ENCODE measurements at regions not wholly inside any gene's neighbourhood (a gene's known extent, or its start where the extent isn't known, plus 50 kb on each side); places are given as distances from the start of the nearest gene placed in this dataset.
"Not testable (repeated sequence)": the region's sequence is repeated elsewhere in the genome, so short reads cannot be mapped to it uniquely, and the experiment has no call there.

- DNase-seq = no peak
These were observed 581.6 kb downstream of the CETN3 start for GRCh38 chr5:89827960-89828359.

- DNase-seq = no peak
These were observed 582.2 kb downstream of the CETN3 start for GRCh38 chr5:89827359-89827758.

DNA sequence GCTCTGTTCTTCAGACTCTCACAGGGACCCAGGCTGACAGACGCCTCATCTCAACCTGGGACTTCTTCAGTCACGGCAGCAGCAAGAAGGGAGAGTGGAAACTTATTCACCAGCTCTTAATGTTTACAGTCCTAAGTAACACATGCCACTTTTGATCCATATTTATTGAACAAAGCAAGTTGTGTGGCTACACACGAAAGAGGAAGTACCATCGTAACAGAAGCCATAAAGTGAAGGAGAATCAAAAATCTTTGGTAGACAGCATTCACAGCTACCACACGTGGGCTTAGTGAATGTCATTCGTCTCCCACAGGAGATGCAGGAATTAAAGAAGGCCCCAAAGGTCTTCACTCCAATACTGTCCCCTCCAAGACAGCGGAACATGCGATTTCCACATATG lies 582.6 kb downstream of the CETN3 start:
- no peak for DNase-seq

- DNase-seq = no peak
These were observed 586.5 kb downstream of the CETN3 start for GRCh38 chr5:89823046-89823445.

- no peak for DNase-seq
These were observed 591.7 kb downstream of the CETN3 start for GRCh38 chr5:89817841-89818240.

- DNase-seq = no peak
These were observed 593.5 kb downstream of the CETN3 start for GRCh38 chr5:89816038-89816437.

- DNase-seq = not testable (repeated sequence)
These were observed 608.8 kb downstream of the CETN3 start for GRCh38 chr5:89800735-89801134.

DNA sequence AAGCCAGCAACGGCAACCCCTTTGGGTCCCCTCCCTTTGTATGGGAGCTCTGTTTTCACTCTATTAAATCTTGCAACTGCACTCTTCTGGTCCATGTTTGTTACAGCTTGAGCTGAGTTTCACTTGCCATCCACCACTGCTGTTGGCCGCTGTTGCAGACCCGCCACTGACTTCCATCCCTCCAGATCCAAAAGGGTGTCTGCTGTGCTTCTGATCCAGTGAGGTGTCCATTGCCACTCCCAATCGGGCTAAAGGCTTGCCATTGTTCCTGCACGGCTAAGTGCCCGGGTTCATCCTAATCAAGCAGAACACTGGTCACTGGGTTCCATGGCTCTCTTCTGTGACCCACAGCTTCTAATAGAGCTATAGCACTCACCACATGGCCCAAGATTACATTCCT lies 615.1 kb downstream of the CETN3 start:
- DNase-seq = not testable (repeated sequence)

DNA sequence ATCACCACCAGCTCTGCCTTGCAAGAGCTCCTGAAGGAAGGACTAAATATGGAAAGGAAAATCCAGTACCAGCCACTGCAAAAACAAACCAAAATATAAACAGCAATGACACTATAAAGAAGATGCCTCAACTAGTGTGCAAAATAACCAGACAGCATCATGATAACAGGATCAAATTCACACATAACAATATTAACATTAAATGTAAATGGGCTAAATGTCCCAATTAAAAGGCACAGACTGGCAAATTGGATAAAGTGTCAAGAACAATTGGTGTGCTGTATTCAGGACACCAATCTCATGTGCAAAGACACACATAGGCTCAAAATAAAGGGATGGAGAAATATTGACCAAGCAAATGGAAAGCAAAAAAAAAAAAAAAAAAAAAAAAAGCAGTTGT lies 629.8 kb downstream of the CETN3 start:
- not testable (repeated sequence) for DNase-seq

DNA sequence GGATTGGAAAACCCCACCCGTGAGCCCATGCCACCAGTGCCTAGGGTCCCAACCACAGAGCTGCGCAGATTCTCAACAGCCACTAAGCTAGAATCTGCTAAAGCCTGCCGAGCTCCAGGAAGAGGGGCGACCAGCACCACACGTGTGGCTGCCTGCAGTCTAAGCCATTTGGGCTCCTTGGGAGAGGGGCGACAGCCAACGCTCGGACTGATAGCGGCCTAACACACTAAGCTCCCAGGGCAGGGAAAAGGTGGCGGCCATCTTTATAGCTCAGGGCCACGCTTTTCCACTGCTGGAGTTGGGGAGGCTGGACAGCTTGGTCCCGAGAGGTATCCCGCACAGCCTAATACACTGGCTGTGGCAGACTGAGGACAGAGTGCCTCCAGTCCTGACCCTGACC lies 631.8 kb downstream of the CETN3 start:
- DNase-seq = no peak

GRCh38 chr5:89769975-89770374 lies 639.6 kb downstream of the CETN3 start:
- no peak for DNase-seq

DNA sequence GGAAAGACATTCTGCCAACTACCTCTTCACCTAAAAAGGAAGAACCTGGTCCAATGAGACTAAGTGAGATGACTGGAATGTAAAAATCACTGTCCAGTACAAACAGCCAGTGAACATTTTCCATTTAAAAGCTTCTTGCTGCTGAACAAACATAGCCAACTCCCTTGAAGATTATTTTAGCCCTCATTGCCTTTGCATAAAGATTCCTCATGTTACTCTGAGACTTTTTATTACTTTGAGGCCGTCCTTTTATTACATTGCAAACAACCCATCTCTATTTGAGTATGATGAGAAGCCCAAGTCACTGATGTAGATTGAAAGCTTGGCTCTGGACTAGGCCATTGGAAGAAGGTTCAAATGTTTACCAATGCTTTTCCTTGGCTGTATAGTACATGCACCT lies 649.8 kb downstream of the CETN3 start:
- no peak for DNase-seq

DNA sequence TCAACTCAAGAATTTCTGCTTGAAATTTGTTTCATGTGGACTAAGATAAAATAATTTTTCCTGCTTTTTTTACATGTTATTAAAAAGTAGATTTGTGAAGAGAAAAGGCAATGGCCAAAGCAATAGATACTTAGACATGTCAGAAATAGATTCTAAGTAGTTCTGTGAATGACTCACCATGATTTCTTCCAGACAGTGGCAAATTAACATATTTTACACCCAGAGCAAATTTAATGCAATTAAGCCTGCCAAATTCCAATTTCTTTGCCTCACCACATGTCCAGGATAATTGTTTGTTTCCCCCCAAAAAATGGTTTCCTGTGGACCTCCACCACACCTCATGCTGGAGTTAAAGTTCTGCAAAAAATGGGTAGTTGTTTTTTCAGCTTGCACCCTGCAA lies 651.4 kb downstream of the CETN3 start:
- DNase-seq = no peak

GRCh38 chr5:89756955-89757354 lies 652.6 kb downstream of the CETN3 start:
- DNase-seq = no peak

DNA sequence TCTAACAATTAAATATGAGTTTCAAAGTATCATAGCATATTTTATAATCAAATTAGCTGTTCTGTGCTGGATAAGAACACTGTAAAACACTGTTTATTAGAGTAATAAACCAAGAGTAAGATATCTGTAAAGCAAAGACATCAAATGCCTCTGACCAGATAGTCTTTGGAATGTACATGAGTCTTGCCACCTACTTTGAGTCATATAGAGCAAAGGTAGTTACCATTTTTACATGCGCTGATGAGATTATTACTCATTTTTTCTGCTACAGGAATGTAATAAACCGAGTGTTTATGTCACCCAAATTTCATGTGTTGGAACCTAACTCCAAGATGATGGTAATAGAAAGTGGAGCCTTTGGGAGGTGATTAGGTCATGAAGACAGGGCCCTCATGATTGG lies 654.5 kb downstream of the CETN3 start:
- DNase-seq = no peak

GRCh38 chr5:89735082-89735481 lies 674.5 kb downstream of the CETN3 start:
- no peak for DNase-seq

- no peak for DNase-seq
These were observed 675.8 kb downstream of the CETN3 start for GRCh38 chr5:89733772-89734171.

- peak in 2 of 3 experiments; percentile 2 to 21 for DNase-seq
These were observed 679.8 kb downstream of the CETN3 start for GRCh38 chr5:89729623-89730301.

GRCh38 chr5:89728750-89729149 lies 680.8 kb downstream of the CETN3 start:
- DNase-seq = no peak

DNA sequence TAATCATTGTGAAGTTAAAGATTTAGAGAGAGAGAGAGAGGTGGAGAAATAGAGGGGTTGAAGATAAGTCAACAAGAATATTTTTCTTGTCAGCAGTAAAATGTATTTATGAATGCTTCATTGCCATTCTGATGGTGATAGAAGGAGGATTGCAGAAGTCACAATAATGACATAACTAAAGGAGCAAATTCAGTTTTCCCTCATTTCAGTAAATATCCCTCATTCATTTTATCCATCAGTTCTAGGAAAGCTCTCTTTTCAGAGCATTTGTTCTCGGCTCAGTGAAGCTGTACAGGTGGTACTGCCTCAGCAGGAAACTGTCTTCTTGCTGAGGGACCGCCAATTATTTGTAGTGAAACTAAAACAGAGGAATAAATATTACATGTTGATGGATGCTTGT lies 681.4 kb downstream of the CETN3 start:
- peak in 1 of 3 experiments; percentile 47 for DNase-seq

DNA sequence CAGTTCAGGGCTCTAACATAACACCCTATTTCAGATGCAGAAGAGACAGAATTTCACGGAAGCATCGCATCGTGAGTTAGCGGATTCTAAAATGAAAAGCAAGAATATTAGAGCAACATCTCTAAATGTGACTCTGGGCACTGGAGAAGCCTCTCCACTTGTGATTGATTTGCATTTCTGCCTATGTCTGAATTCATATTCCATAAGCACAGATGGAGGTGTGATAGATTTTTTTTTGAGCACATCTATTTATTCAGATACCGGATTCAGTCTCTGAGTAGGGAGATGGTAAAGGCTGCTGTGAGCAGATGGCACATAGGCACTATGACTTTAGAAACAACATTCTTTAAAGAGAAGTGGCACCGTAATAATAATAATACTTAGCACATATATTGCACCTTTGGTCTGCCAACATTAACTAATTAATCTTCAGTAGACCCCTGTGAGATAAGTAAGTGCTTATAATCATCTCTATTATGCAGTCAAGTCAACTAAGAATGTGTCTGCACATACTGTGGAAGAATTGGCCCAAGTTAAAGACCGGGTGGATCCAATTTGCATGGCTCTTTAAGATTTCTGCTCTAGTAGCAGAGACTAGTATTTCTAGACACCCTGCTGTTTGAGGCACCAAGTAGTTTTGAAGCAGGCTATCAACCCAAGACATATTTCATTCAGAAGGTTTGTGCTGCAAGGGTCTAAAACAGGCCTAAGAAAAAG lies 685.0 kb downstream of the CETN3 start:
- no peak for DNase-seq

DNA sequence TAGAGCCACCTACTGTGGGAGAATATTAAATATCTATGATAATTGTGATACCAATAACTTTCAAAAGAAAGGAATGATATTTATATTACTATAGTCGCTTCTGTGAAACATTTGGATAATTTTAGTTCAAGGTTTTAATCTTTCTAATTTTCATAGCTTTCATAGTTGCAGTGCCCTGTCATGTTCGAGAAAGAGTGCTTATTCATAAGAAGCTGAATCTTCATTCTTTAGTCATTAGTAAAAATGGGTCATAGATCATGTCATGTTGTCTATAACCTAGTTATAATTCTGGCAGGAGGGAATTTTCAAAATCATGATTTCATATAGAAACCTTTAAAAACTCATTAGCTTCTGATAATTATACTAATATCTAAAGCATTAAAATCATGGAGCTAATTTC lies 685.6 kb downstream of the CETN3 start:
- DNase-seq = no peak

GRCh38 chr5:89722538-89722937 lies 687.0 kb downstream of the CETN3 start:
- no peak for DNase-seq

- no peak for DNase-seq
These were observed 687.6 kb downstream of the CETN3 start for GRCh38 chr5:89721931-89722330.

DNA sequence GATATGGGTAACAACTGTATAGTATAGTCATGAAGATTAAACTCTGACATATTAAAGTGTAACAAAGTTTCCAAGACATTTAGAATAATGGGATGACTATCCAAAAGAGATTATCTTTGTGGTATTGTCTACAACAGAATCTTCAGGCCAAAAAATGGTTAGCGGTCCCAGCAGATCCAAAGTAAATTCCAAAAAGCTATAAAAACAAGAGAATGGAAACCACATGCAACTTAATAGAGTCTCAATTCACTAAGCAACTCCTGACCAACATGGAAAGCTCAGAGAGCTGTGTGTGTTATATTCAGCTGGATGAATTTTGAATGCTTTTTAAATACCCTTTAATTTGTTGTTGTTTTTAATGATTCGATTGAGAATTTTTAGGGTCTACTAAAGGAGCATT lies 688.2 kb downstream of the CETN3 start:
- no peak for DNase-seq
